Ramos (cell line): ENCODE measurements at regions not wholly inside any gene's neighbourhood (a gene's known extent, or its start where the extent isn't known, plus 50 kb on each side); places are given as distances from the start of the nearest gene placed in this dataset.

Source experiments
- in situ Hi-C: fragments of 300-500 bp; cut with MboI; formaldehyde crosslinking; loops from one replicate; pipeline ENCODE4 v1.14.3; 2022; ENCODE audit warnings: low sequenced_read_pairs; ENCODE audit not compliant: unreplicated experiment

DNA sequence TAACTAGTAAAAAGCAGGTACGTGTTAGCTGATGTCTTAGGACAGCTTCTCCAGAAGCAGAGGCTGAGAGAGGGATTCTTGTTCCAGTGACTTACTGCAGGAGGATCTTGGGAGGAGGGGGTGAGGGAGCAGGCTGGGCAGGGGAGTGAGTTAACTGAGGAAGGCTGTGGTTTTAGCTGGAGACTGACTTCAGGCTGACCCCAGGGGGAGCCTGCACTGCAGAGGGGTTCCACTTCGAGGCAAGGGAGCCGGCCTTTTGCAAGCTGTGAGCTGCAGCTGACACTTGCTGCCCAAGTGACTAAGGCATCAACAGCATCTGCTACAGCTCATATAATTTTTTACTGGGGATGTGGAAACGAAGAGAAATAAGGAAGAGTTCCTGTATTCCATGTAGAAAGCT lies 50.4 kb upstream of the SOD1 start:
- in situ Hi-C loops, result loop anchor here (10.0 to 25.0 kb wide), 2 partner anchors 514 to 653 kb away; no protein-coding TSS in a partner anchor

DNA sequence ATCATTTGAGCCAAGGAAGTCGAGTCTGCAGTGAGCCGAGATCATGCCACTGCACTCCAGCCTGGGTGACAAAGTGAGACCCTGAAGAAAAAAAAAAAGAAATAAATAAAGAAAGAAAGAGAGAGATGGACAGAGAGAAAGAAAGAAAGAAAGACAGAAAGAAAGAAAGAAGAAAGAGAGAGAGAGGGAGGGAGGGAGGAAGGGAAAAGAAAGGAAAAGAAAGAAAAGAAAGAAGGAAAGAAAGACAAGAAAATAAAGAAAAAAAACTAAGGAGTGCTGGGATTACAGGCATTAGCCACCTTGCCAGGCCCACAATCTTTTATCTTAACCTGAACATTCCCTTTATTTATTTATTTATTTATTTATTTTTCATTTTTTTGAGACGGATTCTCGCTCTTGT lies 51.7 kb upstream of the SOD1 start:
- in situ Hi-C loops, result loop anchor here (10.0 to 25.0 kb wide), 2 partner anchors 513 to 655 kb away; no protein-coding TSS in a partner anchor

DNA sequence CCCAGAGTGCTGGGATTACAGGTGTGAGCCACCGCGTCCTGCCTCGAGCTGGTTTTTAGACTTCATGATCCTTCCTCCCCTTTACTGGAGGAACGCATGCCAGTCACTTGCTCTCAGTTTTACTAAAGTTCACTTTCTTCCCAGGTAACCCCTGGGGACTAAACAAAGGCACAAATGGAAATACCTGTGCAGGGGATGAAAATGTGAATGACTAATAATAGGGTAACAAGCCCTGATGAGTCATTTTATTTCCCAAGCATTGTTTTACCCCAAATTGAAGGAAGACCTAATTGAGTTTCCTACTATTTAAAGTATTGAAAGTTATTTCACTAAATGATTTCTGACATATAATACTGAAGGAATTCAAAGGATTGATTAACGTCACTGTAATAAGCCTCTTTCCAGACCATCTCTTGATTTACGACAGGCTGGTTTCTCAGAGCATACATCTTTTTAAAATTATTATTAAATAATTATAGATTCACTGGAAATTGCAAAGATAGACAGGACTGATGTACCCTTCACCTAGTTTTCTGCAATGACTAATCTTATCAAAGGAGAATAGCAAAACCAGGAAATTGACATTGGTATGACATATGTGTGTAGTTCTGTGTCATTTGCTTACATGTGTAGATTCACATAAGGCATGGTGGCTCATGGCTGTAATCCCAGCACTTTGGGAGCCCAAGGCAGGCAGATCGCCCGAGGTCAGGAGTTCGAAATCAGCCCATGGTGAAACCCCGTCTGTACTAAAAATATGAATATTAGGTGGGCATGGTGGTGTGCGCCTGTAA lies 53.2 kb upstream of the SOD1 start:
- in situ Hi-C loops, result loop anchor here (10.0 to 25.0 kb wide), 2 partner anchors 511 to 656 kb away; no protein-coding TSS in a partner anchor

DNA sequence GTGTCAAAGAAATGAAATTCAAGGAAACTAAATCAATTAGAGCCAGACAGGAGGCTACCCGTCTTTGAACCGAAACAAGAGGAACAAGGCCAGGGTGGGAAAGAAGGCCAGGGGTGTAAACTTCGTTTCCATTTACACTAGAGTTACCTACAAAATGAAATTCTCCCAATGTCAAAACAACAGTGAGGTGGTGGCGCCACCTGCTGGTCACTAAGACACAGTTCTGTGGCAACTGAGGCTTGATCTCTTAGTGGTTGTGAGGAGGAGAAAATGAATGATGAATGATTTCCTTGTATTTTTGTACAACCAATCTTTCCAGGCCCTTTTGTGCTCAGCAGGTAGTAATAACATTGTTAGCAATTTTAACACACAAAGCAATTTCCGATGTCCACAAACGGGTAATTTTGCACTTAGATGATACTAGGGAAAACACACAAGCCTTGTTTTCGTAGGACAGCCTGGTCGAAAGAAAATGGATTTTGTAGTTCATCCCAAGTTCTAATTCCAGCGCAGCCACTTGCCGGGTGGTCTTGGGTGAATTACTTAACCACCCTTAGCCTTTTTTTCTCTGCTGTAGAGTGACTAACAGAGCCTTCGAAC lies 54.8 kb upstream of the SOD1 start:
- in situ Hi-C loops, result loop anchor here (10.0 to 25.0 kb wide), 2 partner anchors 510 to 658 kb away; no protein-coding TSS in a partner anchor

DNA sequence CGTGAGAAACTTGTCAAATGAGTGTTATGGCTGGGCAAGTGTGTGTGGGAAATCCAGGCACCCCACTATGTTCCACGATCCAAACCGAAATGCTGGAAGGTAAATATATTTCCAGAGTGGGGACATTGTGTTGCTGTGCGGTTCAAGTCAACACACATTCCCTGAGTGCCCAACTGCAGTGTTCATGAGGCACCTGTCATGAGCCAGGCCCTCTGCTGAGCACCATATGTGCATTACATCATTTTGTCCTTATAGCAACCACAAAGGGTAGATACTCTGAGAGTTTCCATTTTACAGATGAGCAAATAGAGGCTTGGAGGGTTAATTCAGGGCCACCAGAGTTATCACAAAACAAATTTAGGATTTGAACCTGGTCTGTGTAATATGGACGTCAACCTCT lies 59.9 kb upstream of the SOD1 start:
- in situ Hi-C loops, result no loop called here

DNA sequence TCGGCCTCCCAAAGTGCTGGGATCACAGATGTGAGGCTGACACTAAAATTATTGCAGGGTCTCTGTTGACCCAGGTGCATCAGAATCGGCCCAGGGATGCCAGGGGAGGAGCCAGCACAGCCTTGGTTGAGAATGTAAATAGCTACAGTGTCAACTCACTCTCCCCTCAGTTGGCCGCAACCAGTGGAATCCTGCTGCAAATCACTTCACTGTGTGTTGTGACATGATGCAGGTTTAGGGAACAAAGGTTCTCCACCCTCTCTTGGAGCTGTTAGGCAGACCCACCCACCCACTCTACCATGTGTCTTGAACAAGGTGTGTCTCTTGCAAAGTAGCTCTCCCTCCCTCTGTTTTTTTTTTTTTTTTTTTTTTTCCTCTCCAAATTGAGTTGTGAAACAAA lies 60.5 kb upstream of the SOD1 start:
- in situ Hi-C loops, result no loop called here

DNA sequence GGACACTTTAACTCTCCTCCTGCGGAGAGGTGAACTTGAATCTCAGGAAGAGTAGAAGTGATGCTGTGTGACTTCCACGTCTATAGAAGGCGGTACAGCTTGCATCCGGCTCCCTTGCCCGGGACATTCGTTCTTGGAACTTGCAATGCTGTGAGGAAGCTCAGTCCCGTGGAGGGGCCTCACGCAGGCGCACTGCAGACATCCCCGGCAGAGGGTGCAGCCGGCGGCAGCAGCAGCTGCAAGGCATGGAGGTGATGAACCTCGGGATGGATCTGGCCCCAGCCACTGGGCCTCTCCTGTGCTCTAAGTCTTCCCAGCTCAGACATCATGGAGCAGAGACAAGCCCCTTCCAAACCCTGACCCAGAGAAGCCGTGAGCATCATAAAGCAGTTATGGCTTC lies 61.8 kb upstream of the SOD1 start:
- in situ Hi-C loops, result no loop called here

DNA sequence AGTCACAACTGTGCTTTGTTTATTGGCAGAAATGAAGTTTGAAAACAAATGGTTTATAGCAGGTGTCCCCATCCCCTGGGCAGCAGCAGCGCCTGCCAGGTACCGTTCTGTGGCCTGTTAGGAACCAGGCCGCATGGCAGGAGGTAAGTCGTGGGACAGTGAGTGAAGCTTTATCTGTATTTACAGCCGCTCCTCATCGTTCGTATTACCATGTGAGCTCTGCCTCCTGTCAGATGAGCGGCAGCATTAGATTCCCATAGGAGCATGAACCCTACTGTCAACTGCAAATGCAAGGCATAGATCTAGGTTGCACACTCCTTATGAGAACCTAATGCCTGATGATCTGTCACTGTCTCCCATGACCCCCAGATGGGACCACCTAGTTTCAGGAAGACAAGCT lies 63.4 kb upstream of the SOD1 start:
- in situ Hi-C loops, result no loop called here

DNA sequence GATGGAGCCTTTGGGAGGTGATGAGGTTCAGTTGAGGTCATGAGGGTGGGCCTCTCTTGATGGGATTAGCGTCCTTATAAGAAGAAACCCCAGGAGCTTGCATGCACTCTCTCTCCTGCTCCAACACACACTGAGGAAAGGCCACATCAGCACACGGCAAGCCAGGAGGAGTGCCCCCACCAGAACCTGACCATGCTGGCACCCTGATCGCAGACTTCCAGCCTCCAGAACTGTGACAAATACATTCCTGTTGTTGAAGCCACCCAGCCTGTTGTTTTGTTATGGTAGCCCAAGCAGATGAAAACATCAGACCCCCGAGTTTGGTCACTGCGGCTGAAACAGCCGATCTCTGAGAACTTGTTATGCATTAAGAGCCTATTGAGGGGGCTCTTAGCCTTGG lies 64.8 kb upstream of the SOD1 start:
- in situ Hi-C loops, result no loop called here

DNA sequence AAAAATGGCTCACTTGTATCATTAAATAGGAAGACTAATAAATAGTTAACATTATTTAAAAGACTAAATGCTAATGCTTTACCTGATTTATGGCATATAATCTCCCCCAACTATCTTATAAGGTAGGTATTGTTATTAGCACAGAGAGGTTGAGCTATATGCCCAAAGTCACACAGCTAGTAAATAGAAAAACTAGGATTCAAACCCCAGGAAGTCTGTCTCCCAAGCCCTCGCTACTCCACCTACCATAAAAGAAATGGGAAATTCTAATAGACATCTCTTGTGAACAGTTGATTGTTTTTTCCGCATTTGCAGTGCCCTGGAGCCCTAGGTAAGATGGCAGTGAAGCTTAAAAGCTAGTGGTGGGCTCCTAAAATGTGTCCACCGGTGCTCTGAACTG lies 65.2 kb upstream of the SOD1 start:
- in situ Hi-C loops, result no loop called here

DNA sequence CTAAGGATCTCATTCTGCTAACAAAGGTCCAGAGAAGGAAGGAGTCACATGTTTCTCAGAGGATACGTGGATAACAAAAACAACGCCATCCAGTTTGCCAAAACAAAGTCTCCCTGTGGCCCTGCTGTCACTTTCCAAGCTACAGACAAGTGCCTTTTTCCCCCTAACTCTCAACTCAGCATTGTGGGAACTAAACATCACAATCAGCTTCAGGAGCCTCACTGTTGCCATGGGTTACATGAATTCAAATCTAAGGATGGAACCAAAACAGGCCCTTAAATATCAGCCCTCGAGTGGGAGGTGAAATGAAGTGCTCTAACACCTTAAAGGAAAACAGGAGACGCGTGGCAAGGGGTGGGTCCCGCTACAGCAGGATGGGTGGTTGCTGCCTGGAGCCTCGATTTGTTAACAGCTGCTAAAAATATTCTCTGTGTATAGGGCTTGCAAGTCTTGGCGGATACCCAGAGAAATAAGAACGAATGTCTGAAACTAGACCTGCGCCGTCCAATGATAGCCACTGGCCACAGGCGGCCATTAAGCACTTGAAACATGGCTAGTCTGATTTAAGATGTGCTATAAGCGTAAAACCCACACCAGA lies 66.4 kb upstream of the SOD1 start:
- in situ Hi-C loops, result no loop called here

DNA sequence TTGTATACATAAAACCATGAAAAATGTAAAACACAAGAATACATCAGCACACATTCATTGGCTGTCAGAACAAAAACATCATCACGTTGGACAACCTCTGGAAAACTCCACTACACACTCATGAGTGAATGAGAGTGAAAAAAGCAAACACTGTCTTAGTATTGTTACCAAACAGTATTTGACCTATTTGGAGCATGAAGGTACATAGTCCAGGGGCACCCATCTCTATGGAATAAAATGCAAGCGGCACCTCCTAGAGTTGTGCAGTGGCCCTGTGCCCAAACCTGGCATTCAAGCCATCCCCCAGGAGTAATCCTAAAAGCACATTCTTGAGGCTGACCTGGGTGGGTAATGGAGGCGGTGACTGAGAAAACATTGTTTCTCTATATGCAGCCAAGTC lies 67.0 kb upstream of the SOD1 start:
- in situ Hi-C loops, result no loop called here

DNA sequence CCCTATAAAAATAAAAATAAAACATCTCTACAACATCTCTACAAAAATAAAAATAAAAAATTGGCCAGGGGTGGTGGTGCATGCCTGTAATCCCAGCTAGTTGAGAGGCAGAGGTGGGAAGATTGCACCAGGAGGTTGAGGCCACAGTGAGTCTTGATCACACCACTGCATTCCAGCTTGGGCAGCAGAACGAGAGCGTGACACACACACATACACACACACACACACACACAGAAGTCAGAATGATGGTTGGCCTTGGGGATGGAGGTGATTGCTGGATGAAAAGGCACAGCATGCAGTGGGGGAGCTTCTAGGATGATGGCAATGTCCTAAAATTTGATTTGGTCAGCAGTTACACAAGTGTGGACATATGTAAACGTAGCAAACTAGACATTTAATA lies 69.7 kb upstream of the SOD1 start:
- in situ Hi-C loops, result no loop called here

DNA sequence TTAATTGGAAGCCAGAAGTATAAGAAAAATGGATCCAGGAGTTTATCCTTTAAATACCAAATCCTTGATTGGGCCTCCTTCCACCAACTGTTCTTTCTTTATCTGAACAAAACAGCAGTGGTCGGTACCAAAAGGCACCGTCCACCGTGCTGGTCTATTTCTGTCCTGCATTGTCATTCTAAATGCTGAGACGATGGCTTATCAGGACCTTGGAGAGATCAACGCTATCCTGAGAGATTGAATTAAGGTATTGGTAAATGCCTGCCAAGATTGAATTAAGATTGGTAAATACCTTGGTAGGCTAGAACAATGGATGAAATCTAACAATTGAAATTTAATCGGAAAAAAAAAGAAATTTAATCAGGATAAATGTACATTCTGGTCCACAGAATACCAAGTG lies 73.4 kb upstream of the SOD1 start:
- in situ Hi-C loops, result no loop called here

DNA sequence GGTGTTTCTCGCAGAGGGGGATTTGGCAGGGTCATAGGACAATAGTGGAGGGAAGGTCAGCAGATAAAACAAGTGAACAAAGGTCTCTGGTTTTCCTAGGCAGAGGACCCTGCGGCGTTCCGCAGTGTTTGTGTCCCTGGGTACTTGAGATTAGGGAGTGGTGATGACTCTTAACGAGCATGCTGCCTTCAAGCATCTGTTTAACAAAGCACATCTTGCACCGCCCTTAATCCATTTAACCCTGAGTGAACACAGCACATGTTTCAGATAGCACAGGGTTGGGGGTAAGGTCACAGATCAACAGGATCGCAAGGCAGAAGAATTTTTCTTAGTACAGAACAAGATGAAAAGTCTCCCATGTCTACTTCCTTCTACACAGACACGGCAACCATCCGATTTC lies 75.6 kb upstream of the SOD1 start:
- in situ Hi-C loops, result loop anchor here (5.0 kb wide), 1 partner anchor 387 kb away; no protein-coding TSS in a partner anchor

DNA sequence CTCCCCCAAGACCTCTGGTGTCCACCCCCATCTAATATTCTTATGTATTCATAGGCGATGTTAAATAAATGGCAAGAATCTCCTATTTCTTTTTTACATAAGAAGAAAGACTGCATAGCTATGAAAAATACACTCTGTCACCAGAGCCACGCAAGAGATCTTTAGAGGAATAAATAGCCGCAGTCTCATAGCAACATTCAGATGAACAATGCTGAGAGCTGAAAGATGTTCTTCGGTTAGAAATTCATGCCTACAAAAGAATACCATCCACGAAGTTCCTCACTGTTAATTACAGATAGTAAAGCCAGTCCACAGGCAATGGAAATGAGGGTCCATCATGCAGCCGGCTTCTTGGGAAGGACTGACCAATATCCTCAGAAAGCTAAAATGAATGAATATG lies 76.0 kb upstream of the SOD1 start:
- in situ Hi-C loops, result loop anchor here (5.0 kb wide), 1 partner anchor 386 kb away; no protein-coding TSS in a partner anchor

DNA sequence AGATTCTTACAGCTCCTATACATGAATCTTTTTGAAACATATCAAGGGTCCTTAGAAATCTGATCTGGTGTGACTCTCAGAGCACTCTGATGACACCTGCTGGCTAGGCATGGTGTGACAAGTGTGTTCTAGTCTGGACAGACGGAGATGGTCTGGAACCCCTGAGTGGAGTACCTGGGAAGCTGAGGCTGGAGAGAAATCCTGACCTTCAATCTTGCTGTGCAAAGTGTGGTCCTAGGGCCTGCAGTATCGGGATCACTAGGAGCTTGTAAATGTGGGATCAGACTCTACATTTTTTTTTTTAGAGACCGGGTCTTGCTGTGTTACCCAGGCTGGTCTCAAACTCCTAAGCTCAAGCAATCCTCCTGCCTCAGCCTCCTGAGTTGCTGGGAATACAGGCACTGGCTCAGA lies 78.6 kb upstream of the SOD1 start:
- in situ Hi-C loops, result loop anchor here (5.0 kb wide), 1 partner anchor 384 kb away; no protein-coding TSS in a partner anchor

DNA sequence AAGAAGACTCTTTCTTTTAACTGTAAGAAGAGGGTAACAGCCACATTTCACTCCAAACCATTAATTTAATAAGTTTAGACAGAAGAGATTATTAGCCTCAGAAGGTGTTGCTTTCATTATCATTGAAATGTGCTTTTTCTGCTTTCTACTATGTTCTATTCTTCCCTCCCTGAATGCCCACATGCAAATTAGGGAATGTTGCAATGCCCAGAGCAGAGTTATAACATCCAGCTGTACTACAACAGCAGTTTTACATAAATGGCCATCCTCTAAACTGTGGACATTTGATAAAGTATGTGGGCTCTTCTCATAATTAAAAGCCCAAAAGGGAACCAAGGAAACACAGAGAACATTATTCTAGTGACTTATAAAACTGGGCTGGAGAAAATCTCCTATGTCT lies 82.2 kb upstream of the SOD1 start:
- in situ Hi-C loops, result no loop called here

DNA sequence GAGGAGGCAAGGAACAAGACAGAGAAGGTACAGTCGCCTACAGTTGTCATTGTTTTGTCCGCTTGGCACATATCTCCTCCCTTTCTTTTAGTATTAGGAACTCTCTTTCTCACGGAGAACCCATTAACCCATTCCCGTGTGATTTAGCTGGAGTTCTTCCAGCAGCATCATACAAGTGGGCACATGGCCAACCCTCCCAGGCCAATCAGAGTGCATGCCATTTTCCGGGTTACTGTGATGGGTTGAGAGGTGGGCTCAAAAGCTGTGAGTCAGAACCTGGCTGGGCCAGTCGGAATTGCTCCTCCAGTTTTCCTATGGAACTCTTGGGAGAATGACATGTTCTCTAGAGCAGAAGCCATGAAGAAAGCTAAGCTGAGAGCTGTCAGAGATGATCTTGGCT lies 83.1 kb upstream of the SOD1 start:
- in situ Hi-C loops, result no loop called here

DNA sequence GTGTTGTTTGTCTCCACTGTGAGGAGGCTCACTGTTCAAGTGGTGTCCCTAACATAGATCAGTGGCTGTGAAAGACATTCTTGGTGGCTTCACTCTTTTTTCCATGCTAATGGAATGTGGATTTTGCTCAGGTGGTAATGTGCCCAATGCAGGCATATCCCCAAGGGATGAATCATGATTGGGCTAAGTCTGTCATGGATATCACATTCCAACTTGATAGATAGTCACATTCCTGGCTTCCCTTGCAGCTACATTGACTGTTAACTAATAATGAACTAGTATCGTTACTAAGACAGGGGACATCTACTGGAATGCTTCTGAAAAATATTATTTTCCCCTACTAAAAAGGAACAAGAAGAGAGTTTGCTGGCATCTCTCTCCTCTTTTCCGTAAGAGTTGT lies 86.3 kb upstream of the SOD1 start:
- in situ Hi-C loops, result no loop called here

DNA sequence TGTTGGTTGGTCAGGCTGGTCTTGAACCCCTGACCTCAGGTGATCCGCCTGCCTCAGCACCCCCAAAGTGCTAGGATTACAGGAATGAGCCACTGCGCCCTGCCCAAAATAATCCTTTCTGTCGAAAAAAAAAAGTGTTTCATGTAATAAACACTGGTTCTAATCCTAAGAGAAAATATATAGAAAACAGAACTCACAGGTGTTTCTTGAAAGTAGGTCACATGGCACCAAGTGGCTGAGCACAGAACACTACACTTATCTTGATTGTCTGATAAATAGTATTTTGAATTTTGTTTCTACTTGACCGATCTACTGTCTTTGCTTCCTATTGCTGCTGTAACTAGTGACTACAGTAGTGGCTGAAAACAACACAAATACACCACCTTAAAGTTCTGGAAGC lies 87.6 kb upstream of the SOD1 start:
- in situ Hi-C loops, result no loop called here
